ENCODE measurements at regions not wholly inside any gene's neighbourhood (a gene's known extent, or its start where the extent isn't known, plus 50 kb on each side); places are given as distances from the start of the nearest gene placed in this dataset.

- no peak for DNase-seq (ENCODE audit: low spot score)
Observed at GRCh38 chr13:73449252-73449651, 390.4 kb downstream of the KLF5 start.

- no peak for DNase-seq (ENCODE audit: low spot score)
Observed at GRCh38 chr13:73440296-73440895, 381.6 kb downstream of the KLF5 start.

GRCh38 chr13:73433890-73434289 lies 375.1 kb downstream of the KLF5 start:
- DNase-seq (ENCODE audit: low spot score): no peak

GRCh38 chr13:73433458-73433857 lies 374.7 kb downstream of the KLF5 start:
- DNase-seq (ENCODE audit: low spot score): no peak

DNA sequence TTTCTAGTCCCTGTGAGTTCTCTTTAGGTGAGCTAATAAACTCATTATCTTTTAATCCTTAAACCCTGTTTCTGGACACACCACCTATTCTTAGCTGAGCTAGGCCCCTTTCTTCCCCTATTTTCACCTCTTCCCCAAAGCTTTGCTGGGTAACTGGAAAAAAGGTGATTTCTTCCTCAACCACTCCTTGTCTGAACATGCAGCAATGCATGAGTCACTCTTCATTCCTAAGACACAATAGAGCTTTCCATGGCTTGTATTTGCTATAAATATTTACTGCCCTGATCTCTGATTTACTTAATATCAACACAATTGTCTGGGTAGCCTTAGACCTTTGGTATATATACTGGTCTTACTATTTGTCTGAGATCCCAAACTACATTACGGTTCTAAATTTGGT lies 370.9 kb downstream of the KLF5 start:
- no peak for DNase-seq (ENCODE audit: low spot score)

GRCh38 chr13:73428706-73429105 lies 369.9 kb downstream of the KLF5 start:
- no peak for DNase-seq (ENCODE audit: low spot score)

DNA sequence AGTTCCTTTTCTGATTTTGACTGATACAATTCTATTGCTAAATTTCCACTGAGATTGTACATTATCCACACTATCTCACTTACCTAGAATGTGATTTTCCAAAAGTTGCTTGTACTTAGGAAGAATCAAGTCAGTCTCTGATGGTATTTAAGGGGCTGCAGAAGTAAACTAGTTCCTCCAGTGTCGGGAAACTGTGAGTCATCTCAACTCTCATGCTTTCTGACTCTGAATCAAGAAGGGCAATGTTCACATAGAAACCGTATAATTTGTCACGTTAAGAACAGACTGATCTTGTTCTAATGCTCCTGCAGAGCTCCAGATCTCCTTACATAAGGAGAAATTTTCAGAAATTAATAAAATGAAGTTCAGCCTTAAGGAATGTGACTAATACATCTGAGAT lies 369.3 kb downstream of the KLF5 start:
- DNase-seq (ENCODE audit: low spot score): peak; percentile 92

GRCh38 chr13:73422973-73423372 lies 364.2 kb downstream of the KLF5 start:
- no peak for DNase-seq (ENCODE audit: low spot score)

- no peak for DNase-seq (ENCODE audit: low spot score)
Observed at GRCh38 chr13:73421310-73421912, 362.6 kb downstream of the KLF5 start.

- no peak for DNase-seq (ENCODE audit: low spot score)
Observed at GRCh38 chr13:73419186-73419585, 360.4 kb downstream of the KLF5 start.

- DNase-seq (ENCODE audit: low spot score): no peak
Observed at GRCh38 chr13:73417012-73417615, 358.3 kb downstream of the KLF5 start.

- no peak for DNase-seq (ENCODE audit: low spot score)
Observed at GRCh38 chr13:73416093-73416492, 357.3 kb downstream of the KLF5 start.

DNA sequence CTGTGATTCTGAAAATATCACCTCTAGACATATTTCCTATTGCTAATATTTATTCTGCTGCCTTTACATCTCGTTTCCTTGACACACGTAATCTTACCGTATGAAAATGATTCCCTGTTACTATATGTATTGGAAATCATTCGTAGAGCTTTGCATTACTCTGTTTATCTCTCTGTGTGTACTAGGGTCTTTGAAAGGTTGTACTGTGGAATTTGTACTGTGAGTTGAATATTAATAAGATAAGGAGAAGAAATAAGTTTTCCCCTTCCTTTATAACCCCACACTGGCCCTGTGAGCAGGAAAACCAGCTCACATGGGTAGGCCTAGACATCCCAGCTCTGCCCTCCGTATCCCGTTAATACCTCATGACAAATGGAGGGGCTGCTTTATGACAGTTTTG lies 354.9 kb downstream of the KLF5 start:
- DNase-seq (ENCODE audit: low spot score): no peak

DNA sequence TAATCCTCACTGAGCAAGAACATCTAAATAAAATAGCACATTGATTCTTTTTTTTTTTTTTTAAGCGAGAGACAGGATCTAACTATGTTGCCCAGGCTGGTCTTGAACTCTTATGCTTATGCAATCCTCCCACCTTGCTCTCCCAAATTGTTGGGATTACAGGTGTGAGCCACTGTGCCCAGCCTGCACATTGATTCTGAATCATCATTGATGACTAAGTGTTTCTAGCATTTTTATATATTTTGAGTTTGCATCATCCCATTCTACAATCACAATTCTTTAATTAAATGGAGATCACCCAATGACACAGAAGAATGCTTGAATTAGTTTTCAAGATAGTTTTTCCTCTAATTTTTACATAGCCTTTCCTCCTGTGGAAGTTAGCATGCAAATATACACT lies 354.1 kb downstream of the KLF5 start:
- DNase-seq (ENCODE audit: low spot score): no peak

GRCh38 chr13:73411067-73411809 lies 352.4 kb downstream of the KLF5 start:
- DNase-seq (ENCODE audit: low spot score): peak; percentile 56

DNA sequence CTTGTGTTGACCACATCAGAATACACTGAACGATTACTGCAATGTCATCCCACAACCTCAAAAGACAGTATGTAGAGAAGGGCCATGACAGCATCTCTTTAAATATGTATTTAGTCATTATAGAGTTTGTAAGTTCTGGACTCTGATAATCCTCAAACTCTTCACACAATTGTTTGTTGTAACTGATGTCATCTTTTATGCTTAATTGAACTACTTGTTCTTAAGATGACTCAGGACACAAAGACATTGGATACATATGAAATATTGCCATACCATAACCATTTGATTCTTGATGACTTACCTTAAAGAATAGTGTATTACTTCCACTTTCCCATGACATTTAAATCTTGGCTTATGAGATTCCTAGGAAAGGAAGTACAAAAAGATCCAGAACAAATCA lies 347.6 kb downstream of the KLF5 start:
- no peak for DNase-seq (ENCODE audit: low spot score)

DNA sequence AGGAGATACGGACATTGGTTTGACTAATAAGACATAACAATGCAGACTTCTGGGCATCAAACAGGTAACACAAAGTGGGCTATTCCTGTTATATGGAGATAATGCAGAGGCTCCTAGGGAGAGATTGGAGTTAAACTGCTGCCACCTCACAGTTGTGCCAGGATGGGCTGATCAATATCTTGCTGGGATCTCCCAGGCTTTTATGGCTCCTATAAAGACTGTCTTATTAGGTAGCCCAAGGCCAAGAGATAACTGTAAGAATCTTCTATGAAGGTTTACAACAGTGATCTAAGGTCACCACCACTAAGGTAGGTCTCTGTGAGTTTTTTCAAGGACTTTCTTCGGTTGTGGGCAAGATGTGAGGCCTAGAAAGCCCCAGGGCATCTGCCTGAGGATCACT lies 345.8 kb downstream of the KLF5 start:
- no peak for DNase-seq (ENCODE audit: low spot score)

DNA sequence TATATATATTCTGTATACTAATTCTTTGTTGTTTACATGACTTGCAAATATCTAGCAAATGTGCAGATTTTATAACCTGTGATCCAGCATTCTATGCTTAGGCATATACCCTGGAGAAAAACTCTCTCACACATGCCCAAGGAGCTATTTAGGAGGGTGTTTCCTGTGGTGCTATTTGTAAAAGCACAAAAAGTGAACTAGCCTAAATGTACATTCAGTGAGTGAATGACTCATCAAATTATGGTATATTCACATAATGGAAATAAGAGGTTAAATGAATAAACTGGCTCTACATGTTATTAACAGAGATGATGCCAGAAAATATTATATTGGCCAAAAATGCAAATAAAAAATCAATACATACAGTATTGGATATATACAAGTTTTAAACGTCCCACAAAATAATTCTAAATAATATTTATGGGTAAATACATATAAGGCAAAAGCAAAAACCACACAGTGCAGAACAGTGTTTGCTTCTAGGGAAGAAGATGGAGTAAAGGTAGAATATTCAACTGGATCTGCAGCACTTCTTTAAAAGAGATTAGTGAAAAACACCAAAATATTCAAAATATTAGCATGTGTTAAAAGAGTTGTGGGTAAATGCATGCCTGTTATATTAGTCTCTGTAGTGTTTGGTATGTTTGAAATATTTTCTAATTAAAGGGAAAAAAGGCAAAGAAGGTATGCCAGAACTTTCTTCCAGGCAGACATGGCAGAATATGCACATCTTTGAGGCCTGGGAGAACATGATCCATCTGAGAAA lies 344.7 kb downstream of the KLF5 start:
- no peak for DNase-seq (ENCODE audit: low spot score)

DNA sequence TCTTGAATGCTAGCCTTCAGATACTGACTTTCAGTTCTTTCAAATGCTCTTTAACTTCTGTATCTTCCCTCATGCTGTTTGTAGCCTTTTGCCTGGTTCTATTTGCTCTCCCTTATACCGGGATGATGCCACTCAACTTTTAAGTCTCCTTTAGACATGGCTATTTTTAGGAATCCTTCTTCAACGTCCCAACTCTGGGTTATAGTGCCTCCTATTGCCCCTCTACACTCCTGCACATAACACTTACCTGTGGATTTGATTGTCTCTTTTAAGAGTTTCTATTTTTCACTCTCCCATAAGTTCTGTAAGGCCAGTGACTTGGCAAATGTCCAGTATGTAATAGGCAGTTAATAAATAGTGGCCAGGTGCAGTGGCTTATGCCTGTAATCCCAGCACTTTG lies 343.0 kb downstream of the KLF5 start:
- no peak for DNase-seq (ENCODE audit: low spot score)

DNA sequence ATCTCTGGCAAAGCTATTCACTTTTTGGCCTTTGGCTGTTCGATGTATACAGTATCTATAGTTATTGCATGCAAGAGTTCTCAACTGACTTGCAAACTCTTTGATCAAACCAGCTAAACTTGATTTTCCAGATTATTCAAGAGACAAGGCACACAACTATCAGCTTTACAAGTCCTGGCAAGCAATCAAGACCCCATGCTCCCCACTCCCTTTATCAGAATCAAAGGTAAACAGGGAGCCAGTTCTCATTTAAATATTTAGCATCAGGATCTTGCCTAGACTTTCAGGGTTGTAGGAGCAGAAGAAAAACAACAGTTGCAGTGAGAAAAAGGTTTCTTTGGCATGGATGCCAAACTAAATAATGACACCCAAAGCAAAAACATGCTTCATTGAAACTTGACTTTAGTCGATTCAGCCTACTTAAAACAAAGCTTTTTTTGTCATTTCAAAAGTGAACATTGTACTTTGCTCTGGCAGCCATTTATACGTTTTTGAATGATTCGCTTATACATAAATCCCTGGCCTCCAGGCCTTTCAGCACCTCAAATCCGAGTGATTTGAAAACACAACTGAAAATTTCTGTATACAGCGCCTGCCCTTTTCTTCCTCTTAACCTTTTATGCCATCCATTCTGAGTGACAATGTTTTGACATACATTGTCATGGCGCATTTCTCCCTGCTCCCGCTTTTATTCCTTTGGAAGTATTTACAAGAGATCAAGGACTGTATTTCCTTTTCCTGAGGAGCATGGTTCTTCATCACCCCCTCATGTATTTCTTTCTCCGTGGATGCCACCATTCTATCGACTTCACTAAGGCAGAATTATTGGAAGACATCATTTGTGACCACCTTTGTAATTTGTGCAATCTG lies 340.8 kb downstream of the KLF5 start:
- peak; percentile 22 for DNase-seq (ENCODE audit: low spot score)

DNA sequence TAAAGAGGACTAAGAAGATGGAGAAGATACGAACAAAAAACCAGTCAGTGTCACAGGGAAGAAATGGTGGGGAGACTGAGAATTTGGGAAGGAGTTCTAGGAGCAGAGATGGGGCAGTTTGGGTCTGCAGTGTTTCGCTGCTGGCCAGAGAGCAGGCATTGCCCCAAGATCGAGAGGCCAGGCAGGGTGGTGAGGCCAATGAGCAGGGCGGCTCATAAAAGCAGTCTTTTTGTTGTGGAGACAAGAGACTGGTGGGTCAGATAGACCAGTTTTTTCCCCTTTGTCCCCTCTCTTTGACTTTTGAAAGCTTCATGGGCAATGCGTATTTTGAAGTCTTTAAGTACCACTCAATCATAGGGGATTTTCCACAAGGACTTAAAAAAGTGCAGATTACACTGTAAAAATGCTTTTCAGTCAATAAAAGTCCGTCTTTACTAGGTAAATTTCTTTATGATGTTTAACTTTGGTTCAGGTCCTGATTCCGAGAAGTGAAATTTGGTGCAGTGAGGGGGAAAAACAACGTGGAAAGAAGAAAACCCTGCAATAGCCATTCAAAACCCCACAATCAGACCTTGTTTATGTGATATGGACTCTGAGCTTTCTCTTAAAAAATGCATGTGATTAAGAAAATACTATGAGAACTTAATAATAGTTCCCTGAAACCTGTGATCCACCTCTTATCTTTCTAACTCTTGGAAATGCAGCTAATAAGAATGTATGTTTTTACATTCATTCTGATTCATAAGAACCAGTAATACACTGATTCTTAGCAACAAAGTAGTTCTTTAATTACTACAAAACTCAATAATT lies 338.9 kb downstream of the KLF5 start:
- DNase-seq (ENCODE audit: low spot score): no peak

Data from COLO829 (cell line).